SK-N-MC (cell line): ENCODE measurements at regions not wholly inside any gene's neighbourhood (a gene's known extent, or its start where the extent isn't known, plus 50 kb on each side); places are given as distances from the start of the nearest gene placed in this dataset.

Experiments used
- EZH2 ChIP-seq: fragments of 200-600 bp; sonication (generic); IDR thresholded peaks from one replicate; pipeline ENCODE4 v1.6.1; 2017; ENCODE audit warnings: antibody characterized with exemption
- FOXP2 ChIP-seq: optimal IDR thresholded peaks from 2 replicates; pipeline ENCODE3; 2011; ENCODE audit warnings: mild to moderate bottlenecking, moderate library complexity; ENCODE audit not compliant: insufficient read depth; ENCODE audit errors: extremely low read length, control extremely low read depth
- POLR2AphosphoS5 ChIP-seq: IDR thresholded peaks from 2 replicates; pipeline ENCODE4 v1.6.1; 2012; ENCODE audit warnings: mild to moderate bottlenecking, low read depth, low read length, borderline replicate concordance

DNA sequence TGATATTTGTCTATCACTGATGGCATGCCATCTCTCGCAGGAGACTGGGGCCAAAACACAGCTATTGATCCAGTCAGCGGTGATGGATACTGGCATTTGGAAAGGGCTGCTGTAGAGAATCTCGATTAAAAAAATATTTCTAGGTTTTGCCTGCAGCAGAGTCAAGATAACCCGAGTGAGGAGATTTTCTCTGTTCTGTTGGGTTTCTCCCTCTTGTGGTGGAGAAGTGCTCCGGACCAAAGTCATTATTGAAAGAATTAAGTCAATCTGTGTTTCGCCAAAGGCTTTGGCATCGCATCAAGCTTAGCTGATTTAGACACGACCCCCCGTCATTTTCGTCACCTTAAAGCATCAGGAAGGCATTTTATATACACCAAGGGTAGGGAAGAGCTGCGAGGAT, 97.1 kb upstream of the IRX2 start:
- no peak for TF ChIP-seq POLR2AphosphoS5
- TF ChIP-seq EZH2: no peak
- no peak for TF ChIP-seq FOXP2
